ENCODE measurements at regions not wholly inside any gene's neighbourhood (a gene's known extent, or its start where the extent isn't known, plus 50 kb on each side); places are given as distances from the start of the nearest gene placed in this dataset.

GRCh38 chr13:69391756-69392155 lies 715.9 kb upstream of the ATXN8OS start:
- Histone ChIP-seq H3K79me2 (ENCODE audit: low read length) (no peaks in the 10 kb centered on the region), H4K20me1 (ENCODE audit: insufficient read depth, low read length) (no peaks in the 10 kb centered on the region), H3K9me2 (replicated peaks; ENCODE audit: insufficient read depth, low read length) (no peaks in the 10 kb centered on the region), H3K27me3 (replicated peaks; ENCODE audit: insufficient read depth, low read length) (no peaks in the 10 kb centered on the region), H3K4me3 (ENCODE audit: low read length) (no peak overlapping the region), H3F3A (ENCODE audit: insufficient read depth, low read length) (no peaks in the 10 kb centered on the region), H3K4me2 (ENCODE audit: low read depth, low read length) (no peak overlapping the region), H3K9ac (ENCODE audit: low read length) (no peak overlapping the region), H3K4me1 (ENCODE audit: low read length) (no peaks in the 10 kb centered on the region), H3K36me3 (replicated peaks; ENCODE audit: insufficient read depth, low read length) (no peaks in the 10 kb centered on the region), H2AFZ (ENCODE audit: low read length) (no peak overlapping the region), H3K9me3 (replicated peaks; ENCODE audit: insufficient read depth, low read length) (no peaks in the 10 kb centered on the region), H3K27ac (ENCODE audit: low read length) (no peak overlapping the region)
- DNase-seq = no peak
- no peak for TF ChIP-seq CTCF (IDR thresholded peaks at IDR 0.05; ENCODE audit: low read length)
- no peak for TF ChIP-seq EZH2phosphoT487 (IDR thresholded peaks at IDR 0.05; ENCODE audit: low read length)
- no peak for TF ChIP-seq EZH2 (optimal IDR thresholded peaks at IDR 0.05; ENCODE audit: low read depth, low read length)

DNA sequence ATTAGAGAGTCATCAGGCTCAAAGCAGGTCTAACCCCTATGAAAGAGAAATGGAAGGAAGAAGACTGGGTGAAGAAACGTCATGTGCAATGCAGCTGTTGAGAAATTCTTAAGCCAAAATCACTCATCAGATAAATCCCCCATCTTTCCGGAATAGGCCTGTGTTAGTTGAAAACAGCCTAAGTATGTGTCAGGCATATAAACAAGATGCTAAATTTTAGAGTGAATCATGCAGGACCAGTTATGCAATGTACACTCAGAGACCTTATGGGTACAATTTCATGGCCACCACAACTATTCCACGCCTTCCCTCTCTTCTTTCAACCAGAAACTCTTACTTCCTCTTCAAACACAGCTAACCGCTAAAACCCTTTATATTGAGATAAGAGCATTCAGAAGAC lies 717.7 kb upstream of the ATXN8OS start:
- Histone ChIP-seq H3F3A (ENCODE audit: insufficient read depth, low read length) (no peaks in the 10 kb centered on the region), H3K27ac (ENCODE audit: low read length) (no peak overlapping the region), H3K9me2 (replicated peaks; ENCODE audit: insufficient read depth, low read length) (no peaks in the 10 kb centered on the region), H3K4me2 (ENCODE audit: low read depth, low read length) (no peak overlapping the region), H2AFZ (ENCODE audit: low read length) (no peak overlapping the region), H3K36me3 (replicated peaks; ENCODE audit: insufficient read depth, low read length) (no peaks in the 10 kb centered on the region), H4K20me1 (ENCODE audit: insufficient read depth, low read length) (no peaks in the 10 kb centered on the region), H3K4me1 (ENCODE audit: low read length) (no peaks in the 10 kb centered on the region), H3K27me3 (replicated peaks; ENCODE audit: insufficient read depth, low read length) (no peaks in the 10 kb centered on the region), H3K4me3 (ENCODE audit: low read length) (no peak overlapping the region), H3K79me2 (ENCODE audit: low read length) (no peaks in the 10 kb centered on the region), H3K9ac (ENCODE audit: low read length) (no peak overlapping the region), H3K9me3 (replicated peaks; ENCODE audit: insufficient read depth, low read length) (no peaks in the 10 kb centered on the region)
- TF ChIP-seq CTCF (IDR thresholded peaks at IDR 0.05; ENCODE audit: low read length) (no peak), EZH2phosphoT487 (IDR thresholded peaks at IDR 0.05; ENCODE audit: low read length) (no peak), EZH2 (optimal IDR thresholded peaks at IDR 0.05; ENCODE audit: low read depth, low read length) (no peak)
- DNase-seq = no peak

DNA sequence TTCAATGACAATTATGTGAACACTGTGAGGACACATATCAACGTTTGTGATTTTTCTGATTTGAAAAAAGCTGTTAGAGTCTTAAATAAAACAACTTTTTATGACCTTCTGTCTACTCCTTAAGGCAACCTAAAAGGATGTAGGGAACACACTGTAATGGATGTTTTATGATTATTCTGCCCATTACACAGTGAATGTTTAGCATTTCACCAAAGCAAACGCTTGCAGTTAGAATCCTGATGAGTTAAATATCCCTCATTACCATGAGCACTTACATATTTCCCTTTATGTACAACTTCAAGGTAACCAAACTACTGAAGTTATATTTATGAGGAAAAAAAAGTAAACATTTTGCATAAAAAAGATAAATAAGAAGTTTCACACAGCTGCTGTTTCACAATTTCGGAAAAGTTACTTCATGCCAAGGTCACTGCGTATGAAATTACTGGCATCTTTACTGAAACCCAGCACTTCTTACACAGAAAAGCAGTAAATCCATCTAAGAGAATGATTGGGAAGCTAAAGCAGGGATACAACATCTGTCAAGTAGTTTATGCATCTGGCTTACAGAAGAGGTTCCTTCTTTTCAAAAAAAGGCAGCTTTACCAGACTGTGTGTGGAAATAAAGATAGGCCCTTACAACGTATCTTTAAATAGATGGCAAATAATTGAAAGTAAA lies 733.7 kb upstream of the ATXN8OS start:
- Histone ChIP-seq H2AFZ (ENCODE audit: low read length) (no peak overlapping the region), H3K36me3 (replicated peaks; ENCODE audit: insufficient read depth, low read length) (no peaks in the 10 kb centered on the region)
- no peak for DNase-seq

More for the DNA sequence above, 733.7 kb upstream of the ATXN8OS start:
- H3K27ac ChIP-seq (ENCODE audit: low read length) = no peak overlapping the region
- H3K9me3 ChIP-seq (replicated peaks; ENCODE audit: insufficient read depth, low read length) = no peaks in the 10 kb centered on the region
- no peaks in the 10 kb centered on the region for H3K79me2 ChIP-seq (ENCODE audit: low read length)
- H3K9ac ChIP-seq (ENCODE audit: low read length) = no peak overlapping the region
- H4K20me1 ChIP-seq (ENCODE audit: insufficient read depth, low read length) = no peaks in the 10 kb centered on the region
- no peak for TF ChIP-seq CTCF (IDR thresholded peaks at IDR 0.05; ENCODE audit: low read length)
- TF ChIP-seq EZH2 (optimal IDR thresholded peaks at IDR 0.05; ENCODE audit: low read depth, low read length) = no peak
- no peak for TF ChIP-seq EZH2phosphoT487 (IDR thresholded peaks at IDR 0.05; ENCODE audit: low read length)
- H3F3A ChIP-seq (ENCODE audit: insufficient read depth, low read length) = no peaks in the 10 kb centered on the region
- H3K9me2 ChIP-seq (replicated peaks; ENCODE audit: insufficient read depth, low read length) = no peaks in the 10 kb centered on the region
- H3K4me3 ChIP-seq (ENCODE audit: low read length) = no peak overlapping the region
- H3K27me3 ChIP-seq (replicated peaks; ENCODE audit: insufficient read depth, low read length) = no peaks in the 10 kb centered on the region
- no peak overlapping the region for H3K4me2 ChIP-seq (ENCODE audit: low read depth, low read length)
- no peaks in the 10 kb centered on the region for H3K4me1 ChIP-seq (ENCODE audit: low read length)
